NCI-H1105 treated with DMSO at 0.1 percent for 48 hours (cell line): ENCODE measurements at regions not wholly inside any gene's neighbourhood (a gene's known extent, or its start where the extent isn't known, plus 50 kb on each side); places are given as distances from the start of the nearest gene placed in this dataset.
A peak's percentile ranks its signal among the peaks of the same experiment; 100 is the strongest.

Source experiments
- DNase-seq: peaks from one replicate; lab custom pipeline; 2025; lab: John Stamatoyannopoulos, UW

- peak; percentile 22 for DNase-seq
These were observed 62.3 kb upstream of the PARVA start for GRCh38 chr11:12315024-12315423.

- no peak for DNase-seq
These were observed 60.9 kb upstream of the PARVA start for GRCh38 chr11:12316432-12316831.

- DNase-seq = peak; percentile 100
These were observed 58.5 kb upstream of the PARVA start for GRCh38 chr11:12318791-12319438.

- DNase-seq = peak; percentile 100
These were observed 57.9 kb upstream of the PARVA start for GRCh38 chr11:12319461-12319951.

GRCh38 chr11:12319988-12320387, 57.4 kb upstream of the PARVA start:
- no peak for DNase-seq

GRCh38 chr11:12321217-12321937, 56.0 kb upstream of the PARVA start:
- no peak for DNase-seq

GRCh38 chr11:12324585-12324984, 52.8 kb upstream of the PARVA start:
- no peak for DNase-seq
